GM12891 (cell line): ENCODE measurements at regions not wholly inside any gene's neighbourhood (a gene's known extent, or its start where the extent isn't known, plus 50 kb on each side); places are given as distances from the start of the nearest gene placed in this dataset.

ENCODE experiments used
- POLR2A ChIP-seq: IDR thresholded peaks from 2 replicates; pipeline ENCODE4 v1.6.1; 2011; ENCODE audit warnings: low read depth, low read length, control low read depth
- POLR2AphosphoS5 ChIP-seq: IDR thresholded peaks from 2 replicates; pipeline ENCODE4 v1.6.1; 2011; ENCODE audit warnings: low read depth, low read length, control low read depth
- SPI1 ChIP-seq: IDR thresholded peaks from 2 replicates; pipeline ENCODE4 v1.6.1; 2011; ENCODE audit warnings: low read depth, low read length, control low read depth

DNA sequence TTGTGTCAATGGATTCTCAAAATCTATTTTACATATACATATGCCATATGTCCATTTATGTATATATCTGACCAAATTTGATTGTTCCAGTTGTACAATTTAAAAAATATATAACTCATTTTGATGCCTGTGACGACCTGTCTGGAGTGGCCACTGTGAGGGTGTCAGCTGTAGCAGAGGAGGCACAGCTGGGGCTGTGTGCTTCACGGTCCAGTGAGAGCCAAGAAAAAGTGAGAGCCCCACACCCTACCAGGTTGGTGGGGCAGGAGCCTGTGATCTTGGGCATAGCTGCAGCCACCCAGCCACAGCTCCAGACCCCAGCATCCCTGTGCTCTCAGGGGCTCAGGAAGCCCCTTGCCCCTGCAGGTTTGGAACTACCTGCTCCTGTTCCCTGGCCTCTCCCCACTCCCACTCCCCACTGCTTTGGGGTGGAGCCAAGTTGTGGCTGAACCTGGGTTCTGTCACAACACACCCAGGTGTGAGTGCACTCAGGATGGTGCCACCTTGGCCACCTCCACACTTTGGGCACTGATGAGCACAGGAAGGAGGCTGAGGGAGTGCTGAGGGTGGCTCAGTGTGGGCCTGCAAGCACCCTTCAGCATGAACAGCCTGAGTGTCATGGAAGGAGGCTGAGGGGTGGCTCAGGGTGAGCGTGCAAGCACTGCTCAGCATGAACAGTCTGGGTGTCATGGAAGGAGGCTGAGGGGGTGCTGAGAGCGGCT is 161.1 kb upstream of the ROBO1 start:
- TF ChIP-seq POLR2A, result no peak
- TF ChIP-seq POLR2AphosphoS5, result no peak
- no peak for TF ChIP-seq SPI1
